Caco-2 (cell line): ENCODE measurements at regions not wholly inside any gene's neighbourhood (a gene's known extent, or its start where the extent isn't known, plus 50 kb on each side); places are given as distances from the start of the nearest gene placed in this dataset.

Source experiments
- BruUV-seq: library from RNA; stranded (reverse); fragments of 400-500 nt; replicated peaks from 2 replicates; lab custom pipeline; 2021; lab: Mats Ljungman, UMichigan
- CTCF ChIA-PET: fragments of 300-600 bp; sonication (Branson Sonifier 250); formaldehyde crosslinking; loops from one replicate; lab custom pipeline; 2022; ENCODE audit warnings: antibody characterized with exemption; lab: Charles Lee
- POLR2A ChIA-PET: fragments of 300-600 bp; sonication (Branson Sonifier 250); formaldehyde crosslinking; loops from one replicate; lab custom pipeline; 2022; ENCODE audit warnings: antibody characterized with exemption; lab: Charles Lee
- DNase-seq, 2 experiments: peaks; one replicate each; pipeline versions ENCODE4 v3.0.0 to v3.0.0-alpha.2; 2020 to 2022
- H3K27me3 ChIP-seq: replicated peaks from 2 replicates; pipeline ENCODE4 v1.6.0; 2011; ENCODE audit warnings: low read length; ENCODE audit not compliant: control insufficient read depth, insufficient read depth
- H3K36me3 ChIP-seq: 2 replicates; pipeline ENCODE4 v1.5.1; 2011; ENCODE audit warnings: low read length; ENCODE audit not compliant: control insufficient read depth, insufficient read depth
- H3K4me1 ChIP-seq: fragments of 250-450 bp; sonication (Bioruptor Pico); 2 replicates; pipeline ENCODE4 v1.5.1; 2020; ENCODE audit warnings: mild to moderate bottlenecking
- H3K4me3 ChIP-seq: 2 replicates; pipeline ENCODE4 v1.5.1; 2011; ENCODE audit warnings: low read depth, mild to moderate bottlenecking, control low read depth, low read length
- H3K9me3 ChIP-seq: fragments of 250-450 bp; sonication (Bioruptor Pico); 2 replicates; pipeline ENCODE4 v1.5.1; 2020; ENCODE audit warnings: mild to moderate bottlenecking, moderate library complexity
- H3K27ac Mint-ChIP-seq: one replicate; pipeline ENCODE4 v1.8.0; 2022; ENCODE audit warnings: mixed read lengths; ENCODE audit not compliant: unreplicated experiment
- H3K27me3 Mint-ChIP-seq: one replicate; pipeline ENCODE4 v1.8.0; 2022; ENCODE audit warnings: mixed read lengths; ENCODE audit not compliant: insufficient read depth, unreplicated experiment
- H3K36me3 Mint-ChIP-seq: one replicate; pipeline ENCODE4 v1.8.0; 2022; ENCODE audit warnings: mild to moderate bottlenecking, mixed read lengths; ENCODE audit not compliant: insufficient read depth, unreplicated experiment
- H3K4me1 Mint-ChIP-seq: one replicate; pipeline ENCODE4 v1.8.0; 2022; ENCODE audit warnings: low read depth, mixed read lengths; ENCODE audit not compliant: unreplicated experiment
- H3K4me3 Mint-ChIP-seq: one replicate; pipeline ENCODE4 v1.8.0; 2022; ENCODE audit warnings: mild to moderate bottlenecking, moderate library complexity, mixed read lengths; ENCODE audit not compliant: unreplicated experiment
- H3K9me3 Mint-ChIP-seq: one replicate; pipeline ENCODE4 v1.8.0; 2022; ENCODE audit warnings: mixed read lengths; ENCODE audit not compliant: unreplicated experiment
- CTCF ChIP-seq, 2 experiments: fragments of 200-600 bp in 1 of 2; IDR thresholded peaks; 1 replicate in 1 of 2; 2 replicates in 1 of 2; pipeline versions ENCODE4 v1.5.1 to v1.8.0; 2011 to 2022; ENCODE audit warnings: antibody characterized with exemption in 1 of 2, control low read depth in 1 of 2, inconsistent platforms in 1 of 2, low read depth in 1 of 2, low read length in 1 of 2, mild to moderate bottlenecking in 1 of 2, moderate library complexity in 1 of 2; ENCODE audit not compliant: insufficient read depth in 1 of 2, severe bottlenecking in 1 of 2, unreplicated experiment in 1 of 2
- intact Hi-C: fragments of 100-400 bp; cut with micrococcal nuclease; formaldehyde crosslinking; loops from one replicate; pipeline ENCODE4 v1.10.0; 2022; ENCODE audit not compliant: unreplicated experiment

DNA sequence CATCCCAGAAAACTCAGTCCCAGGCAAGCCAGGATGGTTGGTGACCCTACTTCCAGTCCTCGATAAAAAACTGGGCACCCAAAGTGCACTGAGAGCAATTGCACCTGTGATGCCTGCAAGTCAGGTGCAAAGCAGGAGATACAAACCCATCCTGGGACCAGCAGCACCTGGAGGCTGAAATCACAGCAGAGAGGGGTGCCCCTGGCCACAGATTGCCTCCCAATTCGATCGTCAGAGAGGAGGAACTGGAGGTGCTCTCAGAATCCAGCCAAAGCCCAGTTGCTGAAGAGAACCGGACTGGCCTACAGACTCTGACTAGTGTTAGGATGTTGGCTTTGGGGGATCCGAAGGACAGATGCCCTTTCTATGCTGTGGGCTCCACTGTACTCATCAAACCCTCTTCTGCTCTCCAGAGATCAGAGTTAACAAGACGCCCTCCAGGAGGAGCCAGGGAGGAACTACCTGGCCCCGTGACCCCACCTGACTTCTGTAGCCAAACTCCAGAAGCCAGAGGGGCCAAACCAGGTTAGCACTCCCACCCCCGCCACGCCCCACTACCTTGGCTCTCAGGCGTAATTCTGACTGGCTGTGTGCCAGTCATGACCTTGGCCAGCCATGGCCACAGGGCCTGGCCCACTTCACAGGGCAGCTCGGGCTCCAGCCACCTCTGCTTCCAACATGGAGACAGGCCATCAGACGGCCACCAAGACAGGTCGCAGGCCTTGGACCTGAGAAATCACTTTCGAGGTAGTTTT is 284.5 kb upstream of the RTL1 start:
- H3K4me3 Mint-ChIP-seq = no peak overlapping the region
- BruUV-seq = no TSS peak
- CTCF ChIA-PET = no interaction called here
- H3K27ac Mint-ChIP-seq = no peak overlapping the region
- no peak for TF ChIP-seq CTCF (IDR thresholded peaks at IDR 0.05; ENCODE audit: insufficient read depth in 1 of 2, low read depth in 1 of 2, low read length in 1 of 2, severe bottlenecking in 1 of 2, unreplicated experiment in 1 of 2)
- intact Hi-C loops = no loop called here
- POLR2A ChIA-PET = no interaction called here
- H3K27me3 Mint-ChIP-seq = peaks cover 8% of the 10 kb centered on the region
- H3K4me1 Mint-ChIP-seq = no peaks in the 10 kb centered on the region
- Histone ChIP-seq H3K4me1 (no peaks in the 10 kb centered on the region), H3K4me3 (no peak overlapping the region), H3K27me3 (no peaks in the 10 kb centered on the region), H3K9me3 (no peaks in the 10 kb centered on the region), H3K36me3 (no peaks in the 10 kb centered on the region)
- no peak for DNase-seq
- H3K36me3 Mint-ChIP-seq = no peaks in the 10 kb centered on the region
- H3K9me3 Mint-ChIP-seq = peaks cover 16% of the 10 kb centered on the region

GRCh38 chr14:101188571-101188915 is 285.0 kb upstream of the RTL1 start:
- Histone ChIP-seq H3K9me3 (no peaks in the 10 kb centered on the region), H3K27me3 (no peaks in the 10 kb centered on the region), H3K4me3 (no peak overlapping the region), H3K36me3 (no peaks in the 10 kb centered on the region), H3K4me1 (no peaks in the 10 kb centered on the region)
- Mint-ChIP-seq H3K36me3 (no peaks in the 10 kb centered on the region), H3K27me3 (peaks cover 8% of the 10 kb centered on the region), H3K9me3 (peaks cover 16% of the 10 kb centered on the region), H3K4me1 (no peaks in the 10 kb centered on the region), H3K27ac (no peak overlapping the region), H3K4me3 (no peak overlapping the region)
- ChIA-PET POLR2A (no interaction called here), CTCF (no interaction called here)
- intact Hi-C loops = no loop called here
- BruUV-seq = no TSS peak
- no peak for TF ChIP-seq CTCF (IDR thresholded peaks at IDR 0.05; ENCODE audit: insufficient read depth in 1 of 2, low read depth in 1 of 2, low read length in 1 of 2, severe bottlenecking in 1 of 2, unreplicated experiment in 1 of 2)
- no peak for DNase-seq

- ChIA-PET POLR2A (no interaction called here), CTCF (no interaction called here)
- no peaks in the 10 kb centered on the region for H3K9me3 ChIP-seq
- intact Hi-C loops = no loop called here
- H3K4me3 Mint-ChIP-seq = no peak overlapping the region
- DNase-seq = no peak
- H3K4me1 ChIP-seq = no peaks in the 10 kb centered on the region
- H3K4me3 ChIP-seq = no peak overlapping the region
- no peaks in the 10 kb centered on the region for H3K27me3 ChIP-seq
- TF ChIP-seq CTCF (IDR thresholded peaks at IDR 0.05; ENCODE audit: insufficient read depth in 1 of 2, low read depth in 1 of 2, low read length in 1 of 2, severe bottlenecking in 1 of 2, unreplicated experiment in 1 of 2) = no peak
- H3K36me3 Mint-ChIP-seq = no peaks in the 10 kb centered on the region
- peaks cover 8% of the 10 kb centered on the region for H3K27me3 Mint-ChIP-seq
- BruUV-seq = no TSS peak
- H3K4me1 Mint-ChIP-seq = no peaks in the 10 kb centered on the region
- H3K27ac Mint-ChIP-seq = no peak overlapping the region
- peaks cover 16% of the 10 kb centered on the region for H3K9me3 Mint-ChIP-seq
- H3K36me3 ChIP-seq = no peaks in the 10 kb centered on the region
Observed at GRCh38 chr14:101189266-101189665, 285.7 kb upstream of the RTL1 start.
